B cell (primary cell): ENCODE measurements at regions not wholly inside any gene's neighbourhood (a gene's known extent, or its start where the extent isn't known, plus 50 kb on each side); places are given as distances from the start of the nearest gene placed in this dataset.

Experiments used
- ATAC-seq: fragments of 200-7000 bp; cut with Tn5 transposase; one replicate; pipeline ENCODE4 v1.10.0; 2021; ENCODE audit warnings: low read depth, mild to moderate bottlenecking, moderate number of reproducible peaks, moderate library complexity
- CTCF ChIA-PET: fragments of 350-600 bp; sonication (Branson Sonifier 250); formaldehyde crosslinking; loops from one replicate; lab custom pipeline; 2021; ENCODE audit warnings: antibody characterized with exemption, inconsistent platforms; lab: Charles Lee
- POLR2A ChIA-PET: fragments of 350-600 bp; sonication (Branson Sonifier 250); formaldehyde crosslinking; loops from one replicate; lab custom pipeline; 2021; ENCODE audit warnings: antibody characterized with exemption; lab: Charles Lee
- DNase-seq: peaks from one replicate; pipeline ENCODE4 v3.0.0; 2013
- H2AFZ ChIP-seq: 2 replicates; pipeline ENCODE4 v1.6.1; 2012; ENCODE audit warnings: mild to moderate bottlenecking, low read depth, low read length; ENCODE audit not compliant: insufficient read depth, poor library complexity, severe bottlenecking
- H3K27ac ChIP-seq, 2 donors: 1 replicate in 1 of 2; 2 replicates in 1 of 2; pipeline ENCODE4 v1.5.1; 2012 to 2013; ENCODE audit warnings: low read length in 2 of 2, mild to moderate bottlenecking in 2 of 2, moderate library complexity in 1 of 2
- H3K27me3 ChIP-seq, 4 experiments: fragments of 200-600 bp in 1 of 4; sonication (generic) in 1 of 4; replicated peaks in 1 of 4; 1 replicate in 2 of 4; 2 replicates in 2 of 4; pipeline versions ENCODE4 v1.6.1 to v1.7.0; 2013 to 2016; ENCODE audit warnings: low read length in 3 of 4, mild to moderate bottlenecking in 2 of 4, mixed read lengths in 1 of 4, moderate library complexity in 1 of 4; ENCODE audit not compliant: insufficient read depth in 4 of 4, control insufficient read depth in 3 of 4; ENCODE audit errors: control extremely low read depth in 1 of 4
- H3K36me3 ChIP-seq, 2 experiments: replicated peaks in 1 of 2; 1 replicate in 1 of 2; 2 replicates in 1 of 2; pipeline versions ENCODE4 v1.6.1 to v1.7.1; 2013; ENCODE audit warnings: low read length in 1 of 2; ENCODE audit not compliant: insufficient read depth in 2 of 2, control insufficient read depth in 1 of 2; ENCODE audit errors: control extremely low read depth in 1 of 2, extremely low read depth in 1 of 2
- H3K4me1 ChIP-seq, 2 donors: fragments of 200-600 bp in 1 of 2; sonication (generic) in 1 of 2; 1 replicate in 1 of 2; 2 replicates in 1 of 2; pipeline versions ENCODE4 v1.5.1 to v1.6.1; 2013 to 2017; ENCODE audit warnings: low read length in 2 of 2; ENCODE audit not compliant: control insufficient read depth in 2 of 2, insufficient read depth in 2 of 2
- H3K4me2 ChIP-seq: replicated peaks from 2 replicates; pipeline ENCODE3; 2012; ENCODE audit warnings: mild to moderate bottlenecking, low read depth, low read length; ENCODE audit not compliant: poor library complexity, severe bottlenecking
- H3K4me3 ChIP-seq, 5 experiments: fragments of 200-600 bp in 1 of 5; sonication (generic) in 1 of 5; 1 replicate in 3 of 5; 2 replicates in 2 of 5; pipeline versions ENCODE4 v1.5.1 to v1.7.0; 2011 to 2016; ENCODE audit warnings: low read length in 4 of 5, mild to moderate bottlenecking in 4 of 5, low read depth in 2 of 5, control low read depth in 1 of 5, moderate library complexity in 1 of 5; ENCODE audit not compliant: insufficient read depth in 1 of 5; ENCODE audit errors: control extremely low read depth in 1 of 5, extremely low read depth in 1 of 5
- H3K79me2 ChIP-seq: fragments of 200-600 bp; sonication (generic); one replicate; pipeline ENCODE4 v1.6.0; 2016; ENCODE audit warnings: low read length; ENCODE audit not compliant: control insufficient read depth, insufficient read depth
- H3K9ac ChIP-seq: fragments of 200-600 bp; sonication (generic); 2 replicates; pipeline ENCODE4 v1.6.1; 2017; ENCODE audit warnings: mild to moderate bottlenecking, low read length, moderate library complexity
- H3K9me3 ChIP-seq, 3 donors: one replicate each; pipeline versions ENCODE4 v1.6.1 to v1.7.1; 2013; ENCODE audit warnings: low read length in 2 of 3; ENCODE audit not compliant: control insufficient read depth in 2 of 3, insufficient read depth in 1 of 3; ENCODE audit errors: control extremely low read depth in 1 of 3
- H4K20me1 ChIP-seq: 2 replicates; pipeline ENCODE4 v1.6.0; 2012; ENCODE audit warnings: mild to moderate bottlenecking, low read length; ENCODE audit not compliant: insufficient read depth, control insufficient read depth, poor library complexity, severe bottlenecking
- H3K27ac Mint-ChIP-seq: one replicate; pipeline ENCODE4 v1.8.0; 2021; ENCODE audit warnings: mixed read lengths
- H3K27me3 Mint-ChIP-seq: one replicate; pipeline ENCODE4 v1.8.0; 2021; ENCODE audit warnings: mixed read lengths
- H3K4me1 Mint-ChIP-seq: one replicate; pipeline ENCODE4 v1.8.0; 2021; ENCODE audit warnings: mixed read lengths
- H3K4me3 Mint-ChIP-seq: one replicate; pipeline ENCODE4 v1.8.0; 2021; ENCODE audit warnings: mixed read lengths
- H3K9me3 Mint-ChIP-seq: one replicate; pipeline ENCODE4 v1.8.0; 2022; ENCODE audit warnings: mixed read lengths; ENCODE audit not compliant: insufficient read depth
- CTCF ChIP-seq: fragments of 200-600 bp; IDR thresholded peaks from one replicate; pipeline ENCODE4 v1.8.0; 2022; ENCODE audit warnings: antibody characterized with exemption, mild to moderate bottlenecking
- EZH2 ChIP-seq: IDR thresholded peaks from 2 replicates; pipeline ENCODE4 v1.6.1; 2012; ENCODE audit warnings: borderline replicate concordance, low read depth, mild to moderate bottlenecking, moderate library complexity, low read length; ENCODE audit not compliant: insufficient read depth, poor library complexity, severe bottlenecking
- WGBS: methylation state at CpG from one replicate; pipeline ENCODE4 v1.1.5; 2013; ENCODE audit warnings: missing lambda C conversion rate; ENCODE audit not compliant: insufficient coverage; 5-methylcytosine and 5-hydroxymethylcytosine counted together
- intact Hi-C: fragments of 100-400 bp; cut with micrococcal nuclease; formaldehyde crosslinking; loops from one replicate; pipeline ENCODE4 v1.10.0; 2022

DNA sequence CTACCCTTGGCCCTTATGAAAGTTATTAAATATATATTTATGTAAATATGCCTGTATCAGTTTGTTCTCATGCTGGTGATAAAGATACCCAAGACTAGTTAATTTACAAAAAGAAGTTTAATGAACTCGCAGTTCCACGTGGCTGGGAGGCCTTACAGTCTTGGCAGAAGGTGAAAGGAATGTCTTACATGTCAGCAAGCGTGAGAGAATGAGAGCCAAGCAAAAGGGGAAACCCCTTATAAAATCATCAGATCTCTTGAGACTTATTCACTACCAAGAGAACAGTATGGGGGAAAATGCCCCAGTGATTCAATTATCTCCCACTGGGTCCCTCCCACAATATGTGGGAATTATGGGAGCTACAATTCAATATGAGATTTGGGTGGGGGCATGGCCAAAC, 506.0 kb upstream of the ATXN8OS start:
- Histone ChIP-seq H3K27ac (no peak overlapping the region), H3K4me1 (no peaks in the 10 kb centered on the region), H2AFZ (no peak overlapping the region), H3K36me3 (no peaks in the 10 kb centered on the region), H4K20me1 (no peaks in the 10 kb centered on the region), H3K4me2 (no peak overlapping the region), H3K9me3 (peaks cover 0 to 12% (median 2%) of the 10 kb centered on the region in 3 donors), H3K9ac (no peak overlapping the region), H3K4me3 (no peak overlapping the region), H3K27me3 (no peaks in the 10 kb centered on the region), H3K79me2 (no peaks in the 10 kb centered on the region)
- ChIA-PET POLR2A (no interaction called here), CTCF (no interaction called here)
- intact Hi-C loops, result no loop called here
- H3K4me1 Mint-ChIP-seq, result no peaks in the 10 kb centered on the region
- WGBS, result no CpG with 5 or more reads among the region's 3 CpGs
- H3K27me3 Mint-ChIP-seq, result no peaks in the 10 kb centered on the region
- H3K4me3 Mint-ChIP-seq, result no peak overlapping the region
- H3K9me3 Mint-ChIP-seq, result peaks cover 2% of the 10 kb centered on the region
- ATAC-seq (no peak), DNase-seq (no peak)
- TF ChIP-seq CTCF (no peak), EZH2 (no peak)
- no peak overlapping the region for H3K27ac Mint-ChIP-seq

DNA sequence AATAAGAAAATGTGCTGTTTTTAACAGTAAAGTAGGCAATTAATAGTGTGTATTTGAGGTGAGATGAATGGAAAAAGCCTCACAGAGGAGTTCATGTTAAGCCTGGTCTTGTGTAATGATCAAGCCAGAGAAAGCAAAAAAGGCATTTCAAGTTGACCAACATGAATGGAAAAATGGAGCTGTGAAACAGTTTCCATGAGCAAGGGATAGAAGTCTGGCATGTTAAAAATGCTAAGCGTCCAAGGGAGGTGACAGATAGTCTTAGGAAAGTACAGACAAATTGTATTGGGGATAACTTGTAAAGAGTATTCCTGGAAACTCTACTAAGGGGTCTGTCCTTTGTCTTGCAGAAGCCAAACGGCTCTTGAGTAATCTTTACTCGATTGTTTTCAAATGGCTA, 506.8 kb upstream of the ATXN8OS start:
- intact Hi-C loops, result no loop called here
- Histone ChIP-seq H3K9me3 (peaks cover 0 to 12% (median 2%) of the 10 kb centered on the region in 3 donors), H3K4me1 (no peaks in the 10 kb centered on the region), H3K79me2 (no peaks in the 10 kb centered on the region), H4K20me1 (no peaks in the 10 kb centered on the region), H3K4me2 (no peak overlapping the region), H2AFZ (no peak overlapping the region), H3K27me3 (no peaks in the 10 kb centered on the region), H3K27ac (no peak overlapping the region), H3K36me3 (no peaks in the 10 kb centered on the region), H3K9ac (no peak overlapping the region), H3K4me3 (no peak overlapping the region)
- TF ChIP-seq EZH2, result no peak
- TF ChIP-seq CTCF, result no peak
- POLR2A ChIA-PET, result no interaction called here
- Mint-ChIP-seq H3K27ac (no peak overlapping the region), H3K27me3 (no peaks in the 10 kb centered on the region), H3K9me3 (peaks cover 2% of the 10 kb centered on the region), H3K4me3 (no peak overlapping the region), H3K4me1 (no peaks in the 10 kb centered on the region)
- CTCF ChIA-PET, result no interaction called here
- WGBS, result 67% methylated on average over 1 of the region's 3 CpGs
- no peak for ATAC-seq
- DNase-seq, result no peak
